Pancreas (tissue), 10 donors: ENCODE measurements at regions not wholly inside any gene's neighbourhood (a gene's known extent, or its start where the extent isn't known, plus 50 kb on each side); places are given as distances from the start of the nearest gene placed in this dataset.
A peak's percentile ranks its signal among the peaks of the same experiment; 100 is the strongest.

Source experiments
- ATAC-seq, 4 donors: fragments of 200-7000 bp; cut with Tn5 transposase; one replicate each; pipeline versions ENCODE4 v1.8.0 to v1.9.1; 2020; ENCODE audit warnings: mild to moderate bottlenecking in 4 of 4, moderate library complexity in 4 of 4
- DNase-seq, 6 donors: peaks; one replicate each; pipeline ENCODE4 v3.0.0-alpha.2; 2020
- FAIRE-seq: peaks from 2 replicates; lab custom pipeline; 2012; peaks lifted over from hg19 to GRCh38; lab: Jason Lieb, UNC
- H3K27ac ChIP-seq, 4 donors: fragments of 200-600 bp; sonication (generic); 1 replicate in 3 of 4; 2 replicates in 1 of 4; pipeline versions ENCODE4 v1.5.0 to v1.8.0; 2020
- H3K27me3 ChIP-seq, 4 donors: fragments of 200-600 bp; one replicate each; pipeline ENCODE4 v1.8.0; 2021
- H3K36me3 ChIP-seq, 3 donors: fragments of 200-600 bp; sonication (generic) in 1 of 3; one replicate each; pipeline versions ENCODE4 v1.5.0 to v1.8.0; 2020 to 2021
- H3K4me1 ChIP-seq, 3 donors: fragments of 200-600 bp; one replicate each; pipeline ENCODE4 v1.8.0; 2021
- H3K4me3 ChIP-seq, 4 donors: fragments of 200-600 bp; sonication (generic) in 2 of 4; one replicate each; pipeline versions ENCODE4 v1.5.0 to v1.8.0; 2020 to 2021
- H3K9me3 ChIP-seq, 4 donors: fragments of 200-600 bp; one replicate each; pipeline ENCODE4 v1.8.0; 2021
- WGBS, 2 donors: extraction: QIAGEN DNeasy Blood & Tissue Kit; methylation state at CpG; one replicate each; pipeline ENCODE4 v1.1.7; 2013; 5-methylcytosine and 5-hydroxymethylcytosine counted together
- intact Hi-C, 3 donors: fragments of 100-400 bp; cut with DNase I; formaldehyde crosslinking; loops; one replicate each; pipeline versions ENCODE4 v1.11.1 to v1.14.2; 2022
- TF ChIP-seq, protein P1 (sequence below), 4 donors: fragments of 200-600 bp; sonication (generic) in 3 of 4; IDR thresholded peaks; one replicate each; pipeline versions ENCODE4 v1.5.0 to v1.8.0; 2021; ENCODE audit warnings: antibody characterized with exemption in 4 of 4
- donor health status: healthy with polysubstance abuse.
- donor health status: DM: no; HTN: no; CAD: no; lungs with moderate emphysema.
- donor health status: DM: no; HTN: no; CAD: no.
- donor health status: control.
- donor health status: control.
- donor health status: Bipolar disorder and iron deficiency.
- donor health status: DM: yes; HTN: yes; CAD: no.
- donor health status: DM: no; HTN: no; CAD: no.
- donor health status: DM: no; HTN: no; CAD: no.
- donor health status: DM: yes; HTN: yes; CAD: no.

DNA sequence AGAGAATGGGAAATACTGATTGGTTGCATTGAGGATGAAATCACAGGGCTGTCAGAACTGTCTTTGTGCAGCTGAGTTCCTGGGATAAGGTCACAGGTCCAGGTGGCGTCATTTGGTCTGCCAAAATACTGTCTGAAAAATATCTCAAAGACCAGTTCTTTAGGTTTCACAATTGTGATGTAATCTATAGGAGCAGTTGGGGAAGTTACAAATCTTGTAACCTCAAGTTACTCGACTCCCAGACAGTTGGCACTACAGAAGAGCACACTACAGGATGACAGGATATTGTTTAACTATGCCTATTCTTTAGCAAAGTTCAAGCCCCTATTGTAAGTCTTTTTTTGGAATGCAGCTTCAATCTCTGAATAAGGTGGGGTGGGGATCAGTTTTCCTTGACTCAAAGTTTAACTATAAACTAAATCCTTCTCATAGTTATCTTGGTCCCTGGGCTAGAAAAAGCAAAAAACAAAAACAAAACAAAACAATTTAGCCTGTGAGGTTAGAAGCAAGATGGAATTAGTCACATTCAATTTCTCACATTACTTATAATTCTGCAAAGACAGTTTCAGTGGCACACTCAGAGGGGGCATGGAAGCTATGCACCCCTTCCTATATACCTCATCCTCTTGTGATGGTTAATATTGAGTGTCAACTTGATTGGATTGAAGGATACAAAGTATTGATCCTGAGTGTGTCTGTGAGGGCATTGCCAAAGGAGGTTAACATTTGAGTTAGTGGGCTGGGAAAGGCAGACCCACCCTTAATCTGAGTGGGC is 276.0 kb downstream of the AUH start:
- FAIRE-seq (no peak), DNase-seq (no peak)
- 38 to 82% methylated on average over 2 of the region's 2 CpGs for WGBS, 2 donors

GRCh38 chr9:91086657-91087461 is 274.9 kb downstream of the AUH start:
- intact Hi-C loops, result loop anchor here in 1 of 3 donors (10.0 kb wide), 1 partner anchor 348 kb away; no protein-coding TSS in a partner anchor
- DNase-seq (no peak), ATAC-seq (no peak), FAIRE-seq (no peak)
- H3K36me3 ChIP-seq, result no peaks in the 10 kb centered on the region
- H3K4me3 ChIP-seq, result no peak overlapping the region
- TF ChIP-seq, protein P1, sequence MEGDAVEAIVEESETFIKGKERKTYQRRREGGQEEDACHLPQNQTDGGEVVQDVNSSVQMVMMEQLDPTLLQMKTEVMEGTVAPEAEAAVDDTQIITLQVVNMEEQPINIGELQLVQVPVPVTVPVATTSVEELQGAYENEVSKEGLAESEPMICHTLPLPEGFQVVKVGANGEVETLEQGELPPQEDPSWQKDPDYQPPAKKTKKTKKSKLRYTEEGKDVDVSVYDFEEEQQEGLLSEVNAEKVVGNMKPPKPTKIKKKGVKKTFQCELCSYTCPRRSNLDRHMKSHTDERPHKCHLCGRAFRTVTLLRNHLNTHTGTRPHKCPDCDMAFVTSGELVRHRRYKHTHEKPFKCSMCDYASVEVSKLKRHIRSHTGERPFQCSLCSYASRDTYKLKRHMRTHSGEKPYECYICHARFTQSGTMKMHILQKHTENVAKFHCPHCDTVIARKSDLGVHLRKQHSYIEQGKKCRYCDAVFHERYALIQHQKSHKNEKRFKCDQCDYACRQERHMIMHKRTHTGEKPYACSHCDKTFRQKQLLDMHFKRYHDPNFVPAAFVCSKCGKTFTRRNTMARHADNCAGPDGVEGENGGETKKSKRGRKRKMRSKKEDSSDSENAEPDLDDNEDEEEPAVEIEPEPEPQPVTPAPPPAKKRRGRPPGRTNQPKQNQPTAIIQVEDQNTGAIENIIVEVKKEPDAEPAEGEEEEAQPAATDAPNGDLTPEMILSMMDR (IDR thresholded peaks at IDR 0.05), result no peak
- H3K27ac ChIP-seq, result no peak overlapping the region
- H3K9me3 ChIP-seq, result no peaks in the 10 kb centered on the region
- H3K27me3 ChIP-seq, result no peaks in the 10 kb centered on the region
- no peaks in the 10 kb centered on the region for H3K4me1 ChIP-seq

More for the DNA sequence above, 276.0 kb downstream of the AUH start:
- H3K36me3 ChIP-seq, result no peaks in the 10 kb centered on the region
- H3K27me3 ChIP-seq, result no peaks in the 10 kb centered on the region
- no peak overlapping the region for H3K27ac ChIP-seq
- peak in 1 of 4 donors; percentile 24 for ATAC-seq
- TF ChIP-seq, protein P1 (IDR thresholded peaks at IDR 0.05), result no peak
- H3K4me3 ChIP-seq, result no peak overlapping the region
- H3K4me1 ChIP-seq, result no peaks in the 10 kb centered on the region
- no peaks in the 10 kb centered on the region for H3K9me3 ChIP-seq
- intact Hi-C loops, result loop anchor here in 1 of 3 donors (10.0 kb wide), 1 partner anchor 349 kb away; no protein-coding TSS in a partner anchor

- DNase-seq (no peak), ATAC-seq (no peak), FAIRE-seq (no peak)
- no peaks in the 10 kb centered on the region for H3K36me3 ChIP-seq
- TF ChIP-seq, protein P1 (IDR thresholded peaks at IDR 0.05), result no peak
- H3K9me3 ChIP-seq, result no peaks in the 10 kb centered on the region
- H3K4me1 ChIP-seq, result no peaks in the 10 kb centered on the region
- intact Hi-C loops, result loop anchor here in 1 of 3 donors (10.0 kb wide), 1 partner anchor 347 kb away; no protein-coding TSS in a partner anchor
- no peaks in the 10 kb centered on the region for H3K27me3 ChIP-seq
- no peak overlapping the region for H3K4me3 ChIP-seq
- no peak overlapping the region for H3K27ac ChIP-seq
Observed at GRCh38 chr9:91087462-91087759, 274.3 kb downstream of the AUH start.

DNA sequence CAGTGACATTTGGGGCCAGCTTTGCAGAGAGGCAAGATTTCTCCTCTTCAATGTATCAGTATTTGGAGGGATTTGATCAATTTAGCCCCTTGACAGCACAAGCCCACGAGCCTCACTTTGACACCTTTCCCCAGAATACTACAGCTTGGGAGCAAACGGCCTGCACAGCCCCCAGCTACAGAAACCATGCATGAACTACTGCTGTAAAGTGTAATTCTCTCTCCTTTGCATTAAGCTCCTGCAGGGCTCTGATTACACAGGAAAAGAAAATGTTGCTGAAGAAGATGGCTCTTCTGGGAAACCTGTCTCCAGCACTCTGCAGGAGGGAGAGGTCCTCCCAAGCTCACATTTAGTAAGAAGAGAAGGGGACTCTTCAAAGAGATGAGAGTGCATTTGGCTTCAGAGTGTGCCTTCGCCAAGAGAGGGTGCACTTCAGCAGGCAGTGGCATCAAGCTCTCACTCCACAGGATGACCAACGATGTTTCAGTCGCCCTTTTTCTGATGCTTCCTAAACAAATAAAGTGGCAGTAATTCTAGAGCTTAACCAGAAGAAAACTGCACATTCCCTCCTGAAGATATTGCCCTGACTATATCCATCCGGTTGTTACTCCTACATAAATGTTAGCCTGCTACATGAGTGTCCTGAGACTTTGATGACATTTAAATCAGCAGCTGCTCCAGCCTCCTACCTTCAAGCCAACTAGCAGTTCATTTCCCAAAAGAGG is 272.2 kb downstream of the AUH start:
- no peaks in the 10 kb centered on the region for H3K4me1 ChIP-seq
- TF ChIP-seq, protein P1 (IDR thresholded peaks at IDR 0.05), result peak in 1 of 4 donors; percentile 14
- DNase-seq, result peak in 1 of 6 donors; percentile 23
- ATAC-seq, result peak; percentile 38 to 89 (median 78)
- H3K27me3 ChIP-seq, result no peaks in the 10 kb centered on the region
- 25 to 37% methylated on average over 6 of the region's 6 CpGs for WGBS, 2 donors
- H3K4me3 ChIP-seq, result no peak overlapping the region
- FAIRE-seq, result no peak
- intact Hi-C loops, result loop anchor here in 1 of 3 donors (10.0 kb wide), 1 partner anchor 345 kb away; no protein-coding TSS in a partner anchor
- H3K9me3 ChIP-seq, result no peaks in the 10 kb centered on the region
- no peaks in the 10 kb centered on the region for H3K36me3 ChIP-seq
- no peak overlapping the region for H3K27ac ChIP-seq
